HepG2 (cell line): ENCODE measurements at regions not wholly inside any gene's neighbourhood (a gene's known extent, or its start where the extent isn't known, plus 50 kb on each side); places are given as distances from the start of the nearest gene placed in this dataset.

Source experiments
- ARID2 ChIP-seq: sonication (generic); formaldehyde crosslinking; IDR thresholded peaks from 2 replicates; pipeline ENCODE4 v1.8.1; 2022; ENCODE audit warnings: mild to moderate bottlenecking, missing genetic modification reagents, borderline replicate concordance
- SP1 ChIP-seq, 2 experiments: fragments of 450-650 bp in 1 of 2; sonication (generic) in 1 of 2; formaldehyde crosslinking in 1 of 2; IDR thresholded peaks; 2 replicates each; pipeline versions ENCODE4 v1.4.0 to v1.6.1; 2016 to 2020; ENCODE audit warnings: missing genetic modification reagents in 1 of 2
- ZNF253 ChIP-seq: sonication (generic); formaldehyde crosslinking; IDR thresholded peaks from 2 replicates; pipeline ENCODE4 v1.8.0; 2022; ENCODE audit warnings: mild to moderate bottlenecking, missing genetic modification reagents, borderline replicate concordance
- ZNF740 ChIP-seq: sonication (generic); formaldehyde crosslinking; IDR thresholded peaks from 2 replicates; pipeline ENCODE4 v1.4.0; 2020; ENCODE audit warnings: missing genetic modification reagents
- ZZZ3 ChIP-seq: sonication (generic); formaldehyde crosslinking; IDR thresholded peaks from 2 replicates; pipeline ENCODE4 v1.4.0; 2020; ENCODE audit warnings: missing genetic modification reagents, mild to moderate bottlenecking, borderline replicate concordance
- TF ChIP-seq, protein P1 (sequence below): sonication (generic); formaldehyde crosslinking; IDR thresholded peaks from 2 replicates; pipeline ENCODE4 v1.4.0; 2020; ENCODE audit warnings: missing genetic modification reagents

GRCh38 chr4:164224871-164225270, 529.1 kb upstream of the SMIM31 start:
- TF ChIP-seq ZNF740 (no peak), SP1 (IDR thresholded peaks at IDR 0.05) (no peak), SP1 (CRISPR knock-in tag; IDR thresholded peaks at IDR 0.05) (no peak), ARID2 (CRISPR knock-in tag) (no peak), ZZZ3 (no peak), ZNF253 (CRISPR knock-in tag) (no peak)
- TF ChIP-seq, protein P1, sequence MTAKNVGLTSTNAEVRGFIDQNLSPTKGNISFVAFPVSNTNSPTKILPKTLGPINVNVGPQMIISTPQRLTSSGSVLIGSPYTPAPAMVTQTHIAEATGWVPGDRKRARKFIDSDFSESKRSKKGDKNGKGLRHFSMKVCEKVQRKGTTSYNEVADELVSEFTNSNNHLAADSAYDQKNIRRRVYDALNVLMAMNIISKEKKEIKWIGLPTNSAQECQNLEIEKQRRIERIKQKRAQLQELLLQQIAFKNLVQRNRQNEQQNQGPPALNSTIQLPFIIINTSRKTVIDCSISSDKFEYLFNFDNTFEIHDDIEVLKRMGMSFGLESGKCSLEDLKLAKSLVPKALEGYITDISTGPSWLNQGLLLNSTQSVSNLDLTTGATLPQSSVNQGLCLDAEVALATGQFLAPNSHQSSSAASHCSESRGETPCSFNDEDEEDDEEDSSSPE, result no peak
